ENCODE measurements at regions not wholly inside any gene's neighbourhood (a gene's known extent, or its start where the extent isn't known, plus 50 kb on each side); places are given as distances from the start of the nearest gene placed in this dataset.

DNA sequence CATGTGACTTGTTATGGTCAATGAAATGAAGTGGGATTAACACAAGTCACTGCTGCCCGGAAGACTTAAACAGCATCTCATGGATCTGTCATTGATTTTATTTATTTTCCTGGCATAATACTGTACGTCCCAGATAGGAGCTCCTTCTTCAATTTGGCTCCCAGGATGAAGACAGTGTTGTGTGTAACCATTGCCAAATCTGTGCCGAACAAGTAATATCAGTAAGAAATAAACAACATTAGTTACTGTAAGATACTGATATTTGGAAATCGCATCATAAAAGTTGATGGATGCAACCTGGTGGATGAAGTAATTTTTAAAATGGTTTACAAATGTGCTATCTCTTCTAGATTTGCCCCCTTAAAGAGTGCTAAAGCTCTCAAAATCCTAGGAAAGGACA is 419.0 kb upstream of the MMADHC start:
- DNase-seq (ENCODE audit: low spot score), result no peak

GRCh38 chr2:150003544-150003943 is 416.0 kb upstream of the MMADHC start:
- DNase-seq (ENCODE audit: low spot score), result no peak

DNA sequence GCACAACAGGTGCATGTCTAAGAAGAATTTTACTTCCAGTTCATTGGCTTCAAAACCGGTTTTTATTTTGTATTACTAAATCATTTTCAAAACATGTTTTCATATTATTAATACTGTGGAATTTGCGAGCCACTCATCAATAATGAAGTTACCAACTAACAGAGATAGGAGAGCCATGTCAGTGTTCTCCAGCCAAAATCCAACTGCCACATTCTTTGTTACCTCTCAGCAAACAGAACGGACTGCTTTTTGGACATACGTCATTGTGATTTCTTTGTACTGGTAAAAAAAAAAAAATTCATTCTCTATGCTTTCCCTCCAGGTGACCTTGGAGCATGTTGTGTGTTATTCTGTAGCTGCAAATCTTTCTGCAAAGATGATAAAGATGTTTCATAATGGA is 414.2 kb upstream of the MMADHC start:
- DNase-seq (ENCODE audit: low spot score), result no peak

DNA sequence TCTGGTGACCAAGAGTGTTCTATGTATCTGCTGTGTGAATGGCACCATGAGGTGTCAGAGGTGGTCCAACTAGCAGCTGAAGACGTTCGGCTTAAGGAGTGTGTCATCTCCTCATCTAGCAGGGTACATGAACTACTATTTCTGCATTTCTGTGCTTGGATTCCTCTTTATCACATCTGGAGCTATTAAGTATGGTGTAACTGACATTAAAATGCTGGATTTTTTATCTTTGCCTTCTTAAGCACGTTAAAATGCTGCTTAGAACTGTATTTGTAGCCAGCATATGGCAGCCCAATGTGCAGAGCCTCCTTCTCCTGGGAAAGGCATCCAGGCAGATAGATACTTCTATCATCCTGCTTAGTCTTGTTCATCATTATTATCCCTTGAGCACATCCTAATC is 409.3 kb upstream of the MMADHC start:
- no peak for DNase-seq (ENCODE audit: low spot score)

GRCh38 chr2:149994057-149994728 is 406.6 kb upstream of the MMADHC start:
- DNase-seq (ENCODE audit: low spot score), result peak; percentile 4

DNA sequence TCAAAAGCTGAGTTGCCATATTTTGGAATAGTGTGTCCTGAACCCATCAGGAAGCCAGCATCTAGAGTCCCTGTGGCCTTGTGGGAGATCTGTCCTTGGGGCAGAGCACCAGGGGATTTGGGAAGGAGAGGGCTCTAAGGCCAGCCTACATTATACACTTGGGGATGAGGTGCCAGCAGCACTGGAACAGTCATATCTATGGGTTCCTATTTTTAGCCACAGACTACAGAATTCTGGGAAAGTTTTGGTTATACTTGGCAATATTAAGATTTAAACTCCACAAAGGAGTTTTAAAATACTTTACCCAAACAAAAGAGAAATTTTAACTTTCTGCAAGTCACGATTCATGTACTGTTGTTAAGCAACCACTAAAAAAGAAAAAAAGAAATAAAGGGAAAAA is 405.7 kb upstream of the MMADHC start:
- DNase-seq (ENCODE audit: low spot score), result no peak

DNA sequence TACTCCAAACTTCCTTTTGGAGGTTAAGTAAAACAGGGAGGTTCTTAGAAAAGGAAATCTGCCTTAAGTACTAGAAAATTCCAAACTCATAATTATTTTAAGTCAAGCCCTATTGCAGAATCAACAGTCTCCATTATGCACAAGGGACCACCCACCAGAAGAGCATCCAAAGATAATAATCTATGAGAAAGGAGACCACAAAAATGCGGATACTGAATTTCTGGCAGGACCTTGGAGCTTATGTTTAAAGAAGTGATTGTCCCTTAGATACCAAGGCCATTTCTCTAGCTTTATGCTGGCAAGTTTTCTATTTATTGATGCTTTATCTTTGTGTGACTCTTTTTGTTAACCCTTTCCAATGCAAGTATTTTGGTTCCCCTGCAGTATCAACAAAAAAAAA is 404.0 kb upstream of the MMADHC start:
- DNase-seq (ENCODE audit: low spot score), result peak; percentile 32

- DNase-seq (ENCODE audit: low spot score), result no peak
Observed at GRCh38 chr2:149990965-149991364, 403.4 kb upstream of the MMADHC start.

GRCh38 chr2:149989447-149990063 is 402.0 kb upstream of the MMADHC start:
- DNase-seq (ENCODE audit: low spot score), result no peak

DNA sequence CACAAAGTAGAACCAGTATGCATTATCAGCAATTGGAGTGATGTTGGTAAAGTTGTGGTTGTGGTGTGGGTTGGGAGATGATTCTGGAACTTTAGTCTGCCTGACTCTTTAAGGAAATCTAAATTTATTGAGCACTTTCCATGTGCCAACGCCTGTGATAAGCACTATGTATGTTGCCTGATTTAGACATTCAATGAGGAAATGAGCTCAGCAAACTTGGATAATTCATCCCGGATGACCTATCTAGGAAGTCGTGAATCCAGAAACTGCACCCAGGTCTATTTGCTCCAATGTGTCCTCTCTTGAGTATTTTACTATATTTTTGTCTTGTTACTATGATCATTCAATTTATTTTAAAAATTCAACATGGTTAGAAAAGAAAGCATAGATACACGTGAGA is 400.8 kb upstream of the MMADHC start:
- DNase-seq (ENCODE audit: low spot score), result no peak

- DNase-seq (ENCODE audit: low spot score), result no peak
Observed at GRCh38 chr2:149986861-149987260, 399.3 kb upstream of the MMADHC start.

GRCh38 chr2:149984311-149984710 is 396.7 kb upstream of the MMADHC start:
- DNase-seq (ENCODE audit: low spot score), result no peak

DNA sequence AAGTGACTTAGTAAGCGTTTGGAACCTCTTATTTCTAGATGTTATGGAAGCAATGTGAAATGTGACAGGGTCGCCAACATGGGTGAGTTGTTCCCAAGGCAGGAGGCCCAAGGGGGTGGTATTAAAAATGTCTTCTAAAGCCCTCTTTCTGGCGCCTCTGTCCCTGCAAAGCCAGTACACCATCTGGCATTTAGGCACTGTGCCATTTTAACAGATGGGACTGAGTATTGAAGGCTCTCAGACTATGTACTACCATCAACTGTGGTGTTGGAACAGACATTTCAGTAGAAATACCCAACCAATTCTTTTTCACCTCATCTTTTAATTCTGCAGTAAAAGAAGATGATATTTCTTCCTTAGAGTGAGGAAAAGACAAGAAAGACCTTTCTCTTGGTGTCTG is 384.5 kb upstream of the MMADHC start:
- no peak for DNase-seq (ENCODE audit: low spot score)

DNA sequence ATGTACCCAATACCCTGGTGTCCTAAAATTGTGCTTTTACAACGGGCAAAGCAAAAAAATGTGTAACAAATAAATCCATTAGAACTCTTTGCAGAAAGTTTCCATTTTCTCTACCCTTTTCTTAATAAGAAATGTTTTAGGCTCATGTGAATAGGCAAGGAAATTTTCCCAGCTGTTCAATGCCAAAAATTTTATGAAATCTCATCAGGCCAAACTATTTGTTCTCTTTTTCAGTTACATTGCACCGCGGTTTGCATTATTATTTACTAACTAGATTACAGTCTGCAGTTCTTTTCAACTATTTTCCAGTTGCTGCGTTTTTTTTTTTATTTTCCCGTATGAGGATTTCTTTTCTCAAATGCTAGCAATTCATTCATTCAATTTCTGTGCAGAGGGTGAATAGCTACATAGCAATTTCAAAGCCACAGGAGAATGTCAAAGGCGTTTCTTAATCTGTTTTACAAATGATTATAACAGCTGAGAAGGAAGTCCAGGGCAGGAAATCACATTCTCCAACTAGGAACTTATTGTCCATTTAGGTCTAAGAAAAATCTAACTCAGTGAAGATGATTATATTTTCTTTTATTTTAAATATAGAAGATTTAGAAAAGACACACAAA is 367.5 kb upstream of the MMADHC start:
- DNase-seq (ENCODE audit: low spot score), result no peak

DNA sequence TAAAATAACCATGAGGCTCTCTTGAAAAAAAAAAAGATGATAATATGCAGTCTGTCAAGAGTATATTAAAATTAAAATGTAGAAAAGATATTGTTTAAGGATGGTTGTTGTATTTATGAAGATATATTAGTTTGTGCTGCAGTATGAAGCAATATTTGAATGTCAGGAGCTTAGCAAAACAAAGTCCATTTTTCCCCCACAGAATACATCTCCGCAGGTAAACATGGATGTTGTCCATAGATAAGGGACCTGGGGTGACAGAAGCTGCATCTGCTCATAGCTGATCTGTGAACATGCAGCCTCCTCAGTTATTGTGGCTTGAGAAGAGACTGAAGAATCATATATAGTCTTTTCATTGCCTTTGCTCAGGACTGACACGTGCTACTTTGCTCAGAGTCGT is 366.1 kb upstream of the MMADHC start:
- DNase-seq (ENCODE audit: low spot score), result no peak

DNA sequence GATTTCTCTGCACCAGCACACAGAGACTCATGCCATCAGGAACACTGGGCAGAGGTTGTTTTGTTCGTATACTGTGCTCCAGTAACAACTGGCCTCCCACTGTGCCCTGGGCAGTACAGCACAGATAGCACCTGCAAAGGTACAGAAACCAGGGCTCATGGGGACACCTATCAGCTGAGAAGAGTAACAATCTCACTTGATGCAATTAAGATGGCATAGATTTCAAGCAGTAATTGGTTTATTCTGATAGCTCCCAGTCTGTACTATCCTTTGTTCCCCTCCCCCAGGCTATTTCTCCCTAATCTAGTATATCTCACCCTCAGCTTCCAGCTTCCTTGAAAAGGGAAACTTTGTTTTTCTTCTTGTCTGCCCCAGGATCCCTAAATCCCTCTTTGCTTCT is 343.9 kb upstream of the MMADHC start:
- DNase-seq (ENCODE audit: low spot score), result no peak

DNA sequence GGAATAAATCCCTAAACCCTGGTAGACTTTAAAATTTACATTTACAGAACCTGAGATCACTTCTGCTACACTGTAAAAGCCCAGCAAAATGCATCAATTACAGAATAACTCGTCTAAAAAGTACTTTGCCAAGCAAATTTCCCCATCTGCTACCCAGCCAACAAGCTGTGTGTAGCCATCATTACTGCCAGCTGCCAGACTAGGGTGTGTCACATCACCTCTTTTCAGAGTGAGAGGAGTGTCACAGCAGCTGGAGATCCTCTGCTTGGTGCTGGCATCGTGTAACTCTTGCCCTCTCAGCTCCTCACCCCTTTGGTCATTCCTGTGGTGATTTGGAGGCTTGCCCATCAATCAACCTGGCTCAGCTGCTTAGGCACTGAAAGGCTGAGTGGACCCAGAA is 340.4 kb upstream of the MMADHC start:
- DNase-seq (ENCODE audit: low spot score), result no peak

DNA sequence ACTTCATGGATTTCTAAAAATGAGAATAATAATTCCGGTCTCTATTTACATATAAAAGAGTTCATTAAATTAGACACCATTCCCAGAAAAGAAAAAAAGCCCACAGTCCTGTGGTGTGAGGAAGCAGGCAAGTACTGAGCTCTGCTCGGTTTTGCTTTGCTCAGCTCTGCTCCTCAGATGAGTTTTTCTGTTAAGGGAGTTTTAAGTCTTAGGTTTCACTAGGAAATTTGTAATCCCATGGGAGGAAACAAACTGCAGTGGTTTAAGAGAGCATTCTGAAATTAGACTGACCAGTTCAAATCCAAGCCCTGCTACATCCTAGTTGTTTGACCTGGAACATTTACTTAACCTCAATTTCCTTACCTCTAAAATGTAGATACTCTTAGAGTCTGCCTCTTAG is 338.6 kb upstream of the MMADHC start:
- no peak for DNase-seq (ENCODE audit: low spot score)

DNA sequence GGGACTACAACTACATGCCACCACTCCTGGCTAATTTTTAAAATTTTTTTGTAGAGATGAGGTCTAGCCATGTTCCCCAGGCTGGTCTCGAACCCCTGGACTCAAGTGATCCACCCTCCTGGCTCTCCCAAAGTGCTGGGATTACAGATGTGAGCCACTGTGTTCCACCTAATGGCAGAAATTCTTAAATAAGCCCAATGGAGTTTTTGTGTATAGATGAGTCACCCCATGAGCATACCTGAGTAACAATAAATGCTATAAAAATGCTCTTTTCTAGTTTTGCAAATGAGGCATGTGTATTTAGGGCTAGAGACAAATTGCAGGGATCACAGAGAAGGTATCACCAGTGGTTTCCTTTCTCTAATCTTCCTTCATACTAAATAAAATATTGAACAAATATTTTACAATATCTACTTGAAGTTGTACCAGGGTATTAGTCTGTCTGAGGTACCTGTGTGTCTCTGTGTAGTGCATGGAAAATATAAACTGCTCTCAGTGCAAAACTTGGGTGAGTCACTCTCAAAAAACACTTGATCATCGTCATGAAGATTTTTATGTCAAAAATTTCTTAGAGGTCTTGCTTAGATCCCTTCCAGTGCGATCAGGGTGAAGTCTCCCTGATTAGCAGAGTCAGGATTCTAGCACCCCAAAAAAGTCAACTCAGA is 337.1 kb upstream of the MMADHC start:
- DNase-seq (ENCODE audit: low spot score), result no peak

DNA sequence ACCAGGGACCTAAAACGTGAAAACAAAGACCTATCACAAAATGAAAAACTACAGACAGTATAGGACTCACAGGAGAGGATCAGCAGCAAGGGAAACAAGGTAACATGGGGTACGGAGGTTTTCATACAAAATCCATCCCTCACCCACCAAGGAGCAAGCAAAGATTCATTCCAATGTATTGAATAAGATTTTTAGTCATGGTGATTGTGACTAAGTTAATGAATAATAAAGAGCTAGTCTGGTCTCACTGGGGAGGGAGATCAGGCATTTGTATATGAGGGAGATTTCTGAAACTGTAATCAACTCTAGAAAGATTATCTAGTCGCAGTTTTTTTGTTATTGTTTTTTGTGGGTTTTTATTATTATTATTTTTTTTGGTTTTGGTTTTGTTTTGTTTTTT is 336.5 kb upstream of the MMADHC start:
- no peak for DNase-seq (ENCODE audit: low spot score)

- DNase-seq (ENCODE audit: low spot score), result no peak
Observed at GRCh38 chr2:149921911-149922616, 334.5 kb upstream of the MMADHC start.

DNA sequence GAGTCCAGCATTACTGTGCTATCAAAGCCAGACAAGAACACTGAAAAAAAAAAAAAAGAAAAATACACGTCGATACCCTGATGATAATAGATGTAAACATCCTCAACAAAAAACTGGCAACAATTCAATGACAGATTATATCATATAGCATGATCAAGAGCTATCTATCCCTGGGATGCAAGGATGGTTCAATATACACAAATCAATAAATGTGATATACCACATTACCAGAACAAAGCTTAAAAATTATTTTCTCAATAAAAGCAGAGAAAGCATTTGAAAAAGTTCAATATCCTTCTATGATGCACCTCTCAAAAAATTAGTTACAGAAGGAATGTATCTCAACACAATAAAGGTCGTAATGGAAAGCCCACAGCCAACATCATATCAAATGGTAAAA is 332.8 kb upstream of the MMADHC start:
- no peak for DNase-seq (ENCODE audit: low spot score)

- peak; percentile 62 for DNase-seq (ENCODE audit: low spot score)
Observed at GRCh38 chr2:149915151-149915550, 327.6 kb upstream of the MMADHC start.

Data from COLO829 (cell line).